Right renal cortex interstitium (tissue), 3 donors: ENCODE measurements at regions not wholly inside any gene's neighbourhood (a gene's known extent, or its start where the extent isn't known, plus 50 kb on each side); places are given as distances from the start of the nearest gene placed in this dataset.
A peak's percentile ranks its signal among the peaks of the same experiment; 100 is the strongest.
"Not testable (repeated sequence)": the region's sequence is repeated elsewhere in the genome, so short reads cannot be mapped to it uniquely, and the experiment has no call there.

Experiments
- DNase-seq, 3 donors: peaks; one replicate each; pipeline ENCODE4 v3.0.0-alpha.2; 2013; ENCODE audit warnings: low read depth in 3 of 3, low spot score in 2 of 3

DNA sequence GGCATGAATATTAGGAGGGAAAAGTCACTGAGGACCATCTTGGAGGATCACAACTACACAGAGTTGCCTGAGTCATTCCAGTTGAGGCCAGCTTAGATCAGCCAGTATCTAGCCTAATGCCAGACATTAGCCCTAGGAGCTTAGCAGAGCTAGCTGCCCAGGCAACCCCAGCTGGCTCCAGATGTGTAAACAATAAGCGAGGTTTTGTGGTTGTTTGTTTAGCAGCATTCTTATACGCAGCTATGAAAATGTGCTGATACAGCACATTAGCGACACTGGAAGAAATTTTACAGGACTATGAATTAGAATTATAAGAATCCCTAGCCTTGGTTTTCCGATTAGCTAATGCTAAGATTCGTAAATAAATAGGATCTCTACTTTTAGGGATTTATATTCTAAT, 59.3 kb downstream of the BTBD3 start:
- DNase-seq: no peak

DNA sequence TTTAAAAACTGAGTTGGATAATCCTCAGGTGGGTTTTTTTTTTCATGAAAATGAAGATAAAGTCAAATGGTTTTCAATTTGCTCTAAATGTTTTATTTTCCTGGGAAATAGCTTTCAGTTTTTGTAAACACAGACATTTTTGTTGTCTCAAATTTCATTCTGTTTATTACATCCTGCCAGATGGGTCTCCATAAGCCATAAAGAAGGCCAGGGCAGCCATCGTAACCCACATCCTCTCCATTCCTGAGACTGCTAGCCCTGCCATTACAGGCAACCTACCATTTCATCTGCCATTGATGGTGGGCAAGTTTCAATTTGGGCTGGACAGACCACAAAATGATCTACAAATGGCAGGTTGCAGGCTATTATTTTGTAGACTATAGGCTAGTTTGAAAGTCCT, 60.8 kb downstream of the BTBD3 start:
- no peak for DNase-seq

DNA sequence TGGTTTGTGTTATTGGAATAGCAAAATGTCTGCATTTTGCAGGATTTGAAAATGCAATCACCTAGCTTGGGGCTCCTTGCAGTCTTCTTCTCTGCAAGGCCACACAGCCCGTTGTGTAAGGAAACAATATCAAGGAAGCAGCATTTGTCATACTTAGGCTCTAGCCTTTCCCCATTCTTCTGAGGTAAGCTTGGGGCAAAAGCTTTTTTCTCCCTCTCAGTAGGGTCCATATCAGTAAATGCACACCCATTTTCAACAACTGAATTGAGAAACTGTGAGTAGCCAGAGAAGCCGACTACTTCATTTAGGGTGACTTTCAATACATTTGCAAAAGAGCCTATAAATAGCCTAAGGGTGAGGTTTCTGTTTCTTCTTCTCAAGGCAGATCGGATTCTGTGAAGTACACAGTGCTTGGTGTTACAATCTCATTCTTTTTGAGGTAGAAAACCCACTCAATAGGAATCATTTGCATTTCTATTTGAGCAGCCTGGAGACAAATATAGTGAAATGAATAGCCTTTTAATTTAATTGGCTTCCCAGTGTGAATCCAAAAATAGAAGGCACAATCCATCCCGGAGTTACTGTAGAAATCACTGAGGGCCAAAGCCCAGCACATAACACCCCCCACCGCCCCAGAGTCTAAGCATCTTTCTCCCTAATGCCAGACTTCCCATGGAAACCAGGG, 61.8 kb downstream of the BTBD3 start:
- no peak for DNase-seq

DNA sequence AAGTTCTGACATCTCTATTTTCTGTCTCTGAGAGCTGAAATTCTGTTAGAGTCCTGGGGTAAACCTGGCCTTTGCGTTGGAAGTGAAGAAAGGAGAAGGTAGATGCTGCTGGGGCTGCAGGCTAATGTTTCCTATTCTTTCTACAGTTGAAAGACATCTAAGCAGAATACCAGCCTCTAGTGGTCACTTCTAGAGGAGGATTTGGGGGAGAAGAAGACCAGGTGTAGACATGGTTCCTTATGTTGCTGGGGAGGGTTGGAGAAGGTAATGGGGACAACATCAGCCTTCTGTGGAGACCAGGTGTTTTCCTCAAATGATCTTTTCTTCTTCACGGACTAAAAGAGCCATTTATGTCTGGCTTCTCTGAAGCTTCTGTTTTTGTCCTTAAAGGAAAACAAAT, 62.6 kb downstream of the BTBD3 start:
- no peak for DNase-seq

DNA sequence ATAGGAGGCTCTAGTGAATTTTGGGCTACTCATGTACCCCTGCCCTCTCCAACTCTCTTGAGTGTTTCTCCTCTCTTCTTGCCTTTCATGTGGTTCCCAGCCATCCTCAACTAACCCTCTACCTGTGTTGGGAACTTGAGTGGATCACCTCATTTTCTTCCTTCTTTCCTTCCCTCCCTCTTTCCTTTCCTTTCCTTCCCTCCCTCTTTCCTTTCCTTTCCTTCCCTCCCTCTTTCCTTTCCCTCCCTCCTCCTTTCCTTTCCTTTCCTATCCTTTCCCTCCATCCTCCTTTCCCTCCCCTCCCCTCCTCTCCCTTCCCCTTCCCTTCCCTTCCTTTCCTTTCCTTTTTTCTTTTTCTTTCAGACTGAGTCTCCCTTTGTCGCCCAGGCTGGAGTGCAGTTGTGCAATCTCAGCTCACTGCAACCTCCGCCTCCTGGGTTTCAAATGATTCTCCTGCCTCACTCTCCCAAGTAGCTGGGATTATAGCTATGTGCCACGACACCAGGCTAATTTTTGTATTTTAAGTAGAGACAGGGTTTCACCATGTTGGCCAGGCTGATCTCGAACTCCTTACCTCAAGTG, 63.8 kb downstream of the BTBD3 start:
- no peak for DNase-seq

DNA sequence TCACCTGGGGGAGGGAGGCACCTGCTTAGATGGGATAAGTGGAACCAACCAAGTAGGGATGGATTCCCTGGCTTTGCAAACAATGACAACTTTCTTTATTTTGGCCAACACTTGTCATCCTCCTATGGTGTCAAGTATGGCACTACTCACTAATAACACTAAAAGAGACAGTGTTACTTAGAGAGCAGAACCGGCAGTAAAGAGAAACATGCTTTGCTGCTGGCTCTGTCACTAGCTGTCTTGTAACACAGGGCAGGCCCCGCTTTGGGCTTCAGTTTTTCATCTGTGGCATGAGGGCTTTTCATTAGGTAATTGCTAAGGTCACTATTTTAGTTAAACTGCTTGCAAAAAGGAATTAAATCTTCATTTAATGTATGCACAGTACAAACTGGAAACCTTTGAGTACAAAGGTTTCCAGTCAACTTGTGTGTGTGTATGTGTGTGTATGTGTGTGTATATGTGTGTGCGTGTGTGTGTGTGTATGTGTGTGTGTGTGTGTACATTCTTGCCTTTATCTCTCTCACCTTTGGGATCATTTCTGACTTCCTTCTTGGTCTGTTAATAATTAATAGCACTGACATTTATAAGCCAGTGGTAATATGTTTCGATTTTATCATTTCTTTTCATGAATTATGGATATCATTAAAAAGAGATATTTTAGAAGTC, 64.7 kb downstream of the BTBD3 start:
- DNase-seq: no peak

DNA sequence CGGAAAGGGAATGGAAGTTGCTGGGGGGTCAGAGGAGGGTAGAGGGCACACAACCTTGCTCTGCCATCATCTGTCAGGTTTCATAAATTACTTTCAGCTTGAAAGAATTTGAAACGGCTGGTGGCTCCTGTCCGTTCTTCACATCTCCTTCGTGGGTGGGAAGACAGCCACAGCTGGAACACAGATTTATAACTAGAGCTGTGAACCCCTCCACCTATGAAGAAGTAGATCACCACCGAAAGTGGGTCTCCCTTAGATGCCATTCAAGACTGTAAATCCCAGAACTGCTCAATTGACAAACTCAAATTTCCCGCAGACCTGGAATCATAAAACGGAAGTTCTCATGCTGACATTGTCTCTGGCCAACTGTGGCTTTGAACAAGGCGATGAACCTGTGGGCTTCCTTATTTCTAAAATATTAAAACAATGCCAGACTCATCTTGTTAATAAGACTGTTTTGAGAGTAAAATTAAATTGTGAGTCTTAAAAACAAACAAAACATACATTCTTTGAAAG, 65.3 kb downstream of the BTBD3 start:
- DNase-seq: no peak

DNA sequence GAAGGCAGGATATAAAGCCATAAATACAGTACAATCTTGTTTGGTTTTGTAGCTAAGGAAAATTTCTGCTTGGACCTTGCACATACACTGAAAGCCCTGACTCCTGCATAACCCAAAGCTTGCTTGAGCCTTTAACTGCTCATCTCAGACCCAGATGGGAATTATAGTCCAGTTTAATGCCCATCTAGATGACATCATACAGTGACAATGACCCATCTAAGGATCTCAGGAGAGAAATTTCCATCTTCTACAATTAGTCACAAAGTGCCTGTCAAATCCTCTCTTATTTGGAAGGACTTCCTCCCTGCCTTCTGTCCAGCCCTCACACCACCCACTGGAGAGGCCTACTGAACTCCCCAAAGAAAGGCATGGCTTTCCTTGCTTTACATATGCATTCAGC, 69.3 kb downstream of the BTBD3 start:
- no peak for DNase-seq

DNA sequence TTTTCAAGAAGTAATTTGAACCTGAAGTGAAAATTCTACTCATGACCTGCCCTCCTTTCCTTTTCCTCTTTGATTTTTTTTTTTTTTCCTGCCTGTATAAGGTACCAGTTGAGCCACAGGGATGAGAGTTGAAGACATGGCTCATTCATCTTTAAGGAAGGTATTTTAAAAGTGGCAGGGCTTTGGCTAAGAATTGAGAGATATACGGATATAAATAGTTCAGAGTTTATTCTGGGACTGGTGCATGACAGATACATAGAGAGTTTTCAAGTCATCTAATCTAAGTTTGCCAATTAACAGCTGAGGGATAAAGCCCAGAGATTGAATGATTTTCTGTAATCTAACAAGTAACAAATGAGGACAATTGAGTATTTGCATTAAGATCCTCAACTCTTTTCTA, 69.8 kb downstream of the BTBD3 start:
- DNase-seq: no peak

DNA sequence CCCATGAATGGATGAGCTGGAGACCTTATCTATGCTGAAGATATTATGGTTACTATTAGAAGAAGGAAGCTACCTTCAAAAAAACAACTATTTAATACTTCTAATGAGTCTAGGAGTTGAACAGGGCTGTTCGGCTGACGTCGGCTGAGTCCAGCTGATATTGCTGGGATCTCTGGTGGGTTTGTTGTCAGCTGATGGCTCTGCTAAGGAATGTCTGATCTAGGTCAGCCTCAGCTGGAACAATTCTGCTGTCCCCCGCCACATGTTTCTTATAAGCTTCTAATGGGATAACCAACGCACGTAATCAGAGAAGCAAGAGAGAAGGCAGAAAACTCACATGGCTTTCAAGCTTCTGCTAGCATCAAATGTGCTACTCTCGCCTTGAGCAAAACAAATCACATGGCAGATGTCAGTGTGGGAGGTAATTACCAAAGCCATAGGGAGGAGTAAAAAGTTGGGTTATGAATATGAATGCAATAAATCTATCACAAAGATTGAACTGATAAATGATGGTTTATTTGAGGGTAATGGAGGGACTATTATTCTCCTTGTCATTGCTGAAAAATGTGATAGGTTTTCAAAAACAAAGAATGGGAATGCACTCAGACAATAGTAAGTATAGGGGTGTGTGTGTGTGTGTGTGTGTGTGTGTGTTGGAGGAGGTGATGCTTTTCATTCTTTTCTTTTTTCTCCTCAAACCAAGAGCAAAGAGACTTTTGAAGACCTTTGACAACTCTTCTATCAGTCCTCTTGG, 71.5 kb downstream of the BTBD3 start:
- DNase-seq: no peak

DNA sequence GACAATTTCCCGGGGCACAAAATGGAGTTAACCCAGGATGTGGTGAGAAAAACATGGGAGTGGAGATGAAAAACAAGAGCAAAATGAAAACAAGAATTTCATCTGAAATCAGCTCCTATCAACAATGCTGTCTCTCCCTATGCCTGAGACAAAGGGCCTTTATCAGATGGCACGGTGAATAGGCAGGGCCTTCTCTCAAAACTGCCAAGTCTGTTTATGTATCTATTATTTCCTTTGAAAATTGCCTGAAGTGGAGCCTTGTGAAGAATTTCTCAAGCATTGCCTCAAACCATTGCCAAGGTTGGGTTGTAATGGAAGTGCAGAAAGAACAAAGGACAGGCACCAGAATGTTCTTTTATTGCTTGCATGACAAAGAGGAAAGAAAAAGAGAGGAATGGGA, 74.7 kb downstream of the BTBD3 start:
- DNase-seq: no peak

DNA sequence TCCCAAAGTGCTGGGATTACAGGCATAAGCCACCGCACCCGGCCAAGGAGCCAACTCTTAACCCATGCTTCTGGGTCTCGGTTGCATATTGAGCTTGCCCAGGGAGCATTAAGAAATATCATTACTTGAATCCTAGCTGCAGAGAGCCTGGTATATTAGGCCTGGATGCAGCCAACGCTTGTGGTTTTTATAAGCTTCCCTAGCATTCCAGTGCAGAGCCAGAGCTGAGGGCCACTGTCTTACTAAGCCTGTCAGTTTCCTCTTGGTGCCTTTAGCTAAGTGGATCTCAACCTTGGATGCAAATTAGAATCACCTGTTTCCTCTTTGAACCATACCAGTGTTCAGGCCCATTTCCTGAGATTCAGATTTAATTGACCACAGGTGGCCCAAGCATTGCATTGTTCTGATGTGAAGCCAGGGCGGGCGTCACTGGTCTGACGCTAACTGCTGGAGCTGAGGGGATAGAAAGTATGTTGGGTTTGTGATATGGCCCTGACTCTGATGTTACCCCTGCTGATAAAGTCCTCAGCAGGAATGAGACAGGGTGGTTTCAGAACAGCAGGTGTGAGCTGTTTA, 76.3 kb downstream of the BTBD3 start:
- no peak for DNase-seq

DNA sequence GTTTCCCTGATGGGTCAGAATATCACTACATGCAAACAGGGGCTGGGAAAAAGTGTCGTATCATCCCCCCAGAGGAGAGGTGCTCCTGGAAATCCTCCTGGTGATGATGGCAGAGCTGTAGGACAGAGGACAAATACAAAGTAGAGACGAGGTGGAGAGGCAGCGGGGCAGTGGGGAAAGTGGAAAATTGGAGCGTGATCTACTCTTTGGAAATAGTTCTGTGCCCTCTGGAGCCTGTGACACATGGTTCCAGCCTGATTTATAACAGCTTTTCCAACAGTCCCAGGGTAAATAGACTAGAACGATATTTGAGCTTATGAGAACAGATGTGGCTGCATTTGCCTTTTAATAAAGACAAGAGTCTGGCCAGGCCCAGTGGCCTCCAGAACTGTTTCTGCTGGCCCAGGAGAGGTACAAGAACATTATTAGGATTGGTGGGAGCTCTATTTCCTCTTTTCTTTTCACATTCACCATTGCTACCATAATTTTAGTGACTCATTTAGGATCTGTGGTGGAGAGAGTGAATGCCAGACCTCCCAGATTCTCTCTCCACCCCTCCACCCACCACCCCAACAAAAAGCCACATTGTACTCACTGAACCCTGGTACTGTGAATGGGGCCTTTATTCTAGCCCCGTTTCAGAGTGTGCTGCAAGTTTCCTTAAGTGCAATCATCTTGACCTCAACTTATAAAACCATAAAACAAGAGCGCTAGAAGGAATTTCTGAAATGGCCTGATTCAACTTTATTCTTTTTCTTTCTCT, 78.3 kb downstream of the BTBD3 start:
- no peak for DNase-seq

DNA sequence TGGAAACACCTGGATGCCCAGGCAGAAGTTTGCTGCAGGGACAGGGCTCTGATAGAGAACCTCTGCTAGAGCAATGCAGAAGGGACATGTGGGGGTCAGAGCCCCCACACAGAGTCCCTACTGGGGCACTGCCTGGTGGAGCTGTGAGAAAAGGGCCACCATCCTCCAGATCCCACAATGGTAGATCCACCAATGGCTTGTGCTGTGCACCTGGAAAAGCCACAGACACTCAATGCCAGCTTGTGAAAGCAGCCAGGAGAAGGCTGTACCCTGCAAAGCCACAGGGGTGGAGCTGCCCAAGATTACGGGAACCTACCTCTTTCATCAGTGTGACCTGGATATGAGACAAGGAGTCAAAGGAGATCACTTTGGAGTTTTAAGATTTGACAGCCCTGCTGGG, 87.1 kb downstream of the BTBD3 start:
- not testable (repeated sequence) for DNase-seq

DNA sequence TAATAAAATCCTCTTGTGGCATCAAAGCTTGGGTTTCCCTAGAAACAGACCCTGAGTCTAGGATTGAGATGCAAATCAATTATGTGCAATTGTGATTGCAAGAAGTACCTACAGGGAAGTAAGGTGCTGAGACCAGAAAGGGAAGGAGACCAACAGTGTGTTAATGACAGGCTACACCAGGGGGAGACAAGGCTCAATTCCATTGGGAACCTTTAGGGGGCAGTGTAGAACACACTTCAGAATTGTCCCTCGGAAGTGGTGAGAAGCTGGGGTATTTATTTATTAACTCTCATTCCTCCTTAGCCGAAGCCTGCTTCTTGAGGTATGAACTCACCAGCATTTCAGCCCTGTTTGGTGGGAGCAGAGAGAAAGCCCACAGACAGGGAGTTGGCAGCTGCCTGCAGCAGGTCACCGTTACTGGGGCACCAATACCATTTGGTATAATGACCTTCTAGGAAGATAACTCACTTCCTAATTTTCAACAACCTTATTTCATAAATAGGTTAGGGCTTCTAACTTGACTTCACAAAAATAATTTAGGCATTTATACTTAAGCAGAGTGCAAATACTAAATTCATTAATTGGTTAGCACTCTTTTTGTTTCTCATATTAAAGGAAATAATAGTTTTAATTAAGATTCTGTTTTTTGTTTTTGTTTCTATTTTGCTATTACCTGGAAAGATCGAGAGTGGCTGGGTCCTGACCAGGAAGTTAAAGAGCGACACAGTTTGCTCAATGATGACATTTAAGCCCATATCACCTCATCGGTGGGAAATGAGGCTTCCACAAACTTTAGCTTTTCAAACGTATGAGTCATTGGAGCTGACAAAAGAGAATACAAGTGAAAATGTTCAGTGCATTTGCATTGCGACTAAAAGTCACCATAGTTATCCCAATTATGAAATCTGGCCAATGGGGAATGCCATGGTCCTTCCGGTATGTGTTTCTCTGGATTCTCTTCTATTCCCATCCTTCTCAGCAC, 94.8 kb downstream of the BTBD3 start:
- peak in 1 of 3 donors; percentile 17 for DNase-seq

DNA sequence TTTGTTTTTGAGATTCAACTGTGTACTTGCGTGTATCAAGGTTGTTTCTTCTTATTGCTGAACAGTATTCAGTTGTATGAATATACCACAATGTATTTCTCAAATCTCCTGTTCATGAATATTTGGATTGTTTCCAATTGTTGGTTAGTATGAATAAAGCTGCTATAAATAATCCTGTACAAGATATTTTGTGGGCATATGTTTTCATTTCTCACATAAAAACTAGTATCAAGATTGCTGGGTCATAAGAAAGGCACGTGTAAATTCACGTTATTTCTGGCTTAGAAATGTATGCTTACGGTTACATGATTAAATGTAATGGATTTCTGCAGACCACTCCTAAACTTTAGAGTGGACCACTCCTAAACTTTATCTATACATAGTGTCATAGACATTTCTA, 96.6 kb downstream of the BTBD3 start:
- no peak for DNase-seq

DNA sequence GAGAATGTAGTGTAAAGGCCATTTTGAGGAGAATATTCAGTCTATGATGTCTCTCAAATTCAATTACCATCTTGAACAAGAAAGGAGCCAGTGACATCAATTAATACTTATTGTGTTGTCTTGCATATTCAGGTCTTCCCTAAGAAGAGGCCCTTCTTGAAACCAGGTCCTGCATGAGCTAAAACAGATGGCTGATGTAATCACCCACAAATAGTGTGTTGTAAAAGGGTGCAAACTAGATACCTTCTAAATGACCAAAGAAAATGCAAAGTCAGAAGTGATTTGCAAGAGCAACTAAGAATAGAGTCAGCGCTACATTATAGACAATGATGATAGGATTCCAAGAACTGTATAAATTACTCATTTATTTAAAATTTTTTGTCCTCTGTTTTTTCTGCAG, 97.0 kb downstream of the BTBD3 start:
- no peak for DNase-seq

DNA sequence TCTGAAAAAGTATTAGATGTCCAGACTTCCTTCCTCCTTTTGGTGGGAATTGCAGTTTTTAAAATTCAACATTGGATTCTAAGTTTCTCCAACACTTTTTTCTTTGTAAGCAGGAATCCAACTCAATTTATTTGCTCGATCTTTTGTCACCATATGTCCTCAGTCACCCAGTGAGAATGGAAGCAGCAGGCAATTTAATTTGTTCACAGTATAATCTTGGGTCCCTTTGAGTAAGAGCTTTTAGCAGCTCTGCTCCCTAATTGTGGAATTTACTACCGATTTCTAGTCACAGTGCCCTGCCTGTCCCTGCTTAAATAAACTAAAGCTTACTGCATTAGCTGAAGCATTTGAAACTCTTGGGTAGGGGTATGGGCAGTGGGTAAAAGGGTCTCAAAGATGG, 98.6 kb downstream of the BTBD3 start:
- DNase-seq: no peak

DNA sequence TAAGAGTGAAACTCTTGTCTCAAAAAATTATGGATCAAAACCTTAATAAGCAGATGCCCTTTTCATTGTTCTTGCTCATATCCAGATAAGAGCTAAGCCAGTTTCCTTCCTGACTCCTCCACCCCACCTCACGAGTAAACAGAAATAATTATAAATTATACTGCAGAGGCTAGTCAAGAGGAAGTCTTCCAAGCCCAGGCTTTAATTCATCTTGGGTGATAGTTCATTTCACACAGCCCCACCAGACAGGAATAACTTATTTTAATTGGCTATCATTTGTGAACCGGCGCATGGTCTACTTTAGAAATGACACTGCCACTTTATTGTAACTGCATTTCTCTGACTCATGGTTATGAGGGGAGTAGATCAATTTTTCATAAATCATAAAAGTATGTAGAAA, 102.0 kb downstream of the BTBD3 start:
- DNase-seq: no peak
